VCaP (cell line): ENCODE measurements at regions not wholly inside any gene's neighbourhood (a gene's known extent, or its start where the extent isn't known, plus 50 kb on each side); places are given as distances from the start of the nearest gene placed in this dataset.

ENCODE experiments used
- H3K27ac ChIP-seq: fragments of 450-650 bp; 2 replicates; pipeline ENCODE4 v1.5.1; 2017
- TF ChIP-seq, protein P1 (sequence below): fragments of 450-650 bp; conservative IDR thresholded peaks from 2 replicates; pipeline ENCODE4 v1.5.1; 2017; ENCODE audit warnings: mild to moderate bottlenecking, moderate library complexity

DNA sequence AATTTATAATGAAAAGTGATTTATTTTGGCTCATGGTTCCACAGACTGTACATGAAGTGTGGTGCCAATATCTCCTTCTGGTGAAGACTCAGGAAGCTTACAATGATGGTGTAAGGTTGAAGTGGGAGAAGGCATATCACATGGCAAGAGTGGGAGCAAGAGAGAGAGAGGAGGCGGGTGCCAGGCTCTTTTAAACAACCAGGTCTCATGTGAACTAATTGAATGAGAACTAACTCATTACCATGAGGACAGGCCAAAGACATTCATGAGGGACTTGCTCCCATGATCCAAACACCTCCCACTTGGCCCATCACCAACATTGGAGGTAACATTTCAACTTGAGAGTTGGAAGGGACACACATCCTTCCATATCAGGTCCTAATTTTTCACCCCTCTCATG, 155.2 kb downstream of the SLC38A4 start:
- no peak overlapping the region for H3K27ac ChIP-seq
- TF ChIP-seq, protein P1, sequence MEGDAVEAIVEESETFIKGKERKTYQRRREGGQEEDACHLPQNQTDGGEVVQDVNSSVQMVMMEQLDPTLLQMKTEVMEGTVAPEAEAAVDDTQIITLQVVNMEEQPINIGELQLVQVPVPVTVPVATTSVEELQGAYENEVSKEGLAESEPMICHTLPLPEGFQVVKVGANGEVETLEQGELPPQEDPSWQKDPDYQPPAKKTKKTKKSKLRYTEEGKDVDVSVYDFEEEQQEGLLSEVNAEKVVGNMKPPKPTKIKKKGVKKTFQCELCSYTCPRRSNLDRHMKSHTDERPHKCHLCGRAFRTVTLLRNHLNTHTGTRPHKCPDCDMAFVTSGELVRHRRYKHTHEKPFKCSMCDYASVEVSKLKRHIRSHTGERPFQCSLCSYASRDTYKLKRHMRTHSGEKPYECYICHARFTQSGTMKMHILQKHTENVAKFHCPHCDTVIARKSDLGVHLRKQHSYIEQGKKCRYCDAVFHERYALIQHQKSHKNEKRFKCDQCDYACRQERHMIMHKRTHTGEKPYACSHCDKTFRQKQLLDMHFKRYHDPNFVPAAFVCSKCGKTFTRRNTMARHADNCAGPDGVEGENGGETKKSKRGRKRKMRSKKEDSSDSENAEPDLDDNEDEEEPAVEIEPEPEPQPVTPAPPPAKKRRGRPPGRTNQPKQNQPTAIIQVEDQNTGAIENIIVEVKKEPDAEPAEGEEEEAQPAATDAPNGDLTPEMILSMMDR = no peak

DNA sequence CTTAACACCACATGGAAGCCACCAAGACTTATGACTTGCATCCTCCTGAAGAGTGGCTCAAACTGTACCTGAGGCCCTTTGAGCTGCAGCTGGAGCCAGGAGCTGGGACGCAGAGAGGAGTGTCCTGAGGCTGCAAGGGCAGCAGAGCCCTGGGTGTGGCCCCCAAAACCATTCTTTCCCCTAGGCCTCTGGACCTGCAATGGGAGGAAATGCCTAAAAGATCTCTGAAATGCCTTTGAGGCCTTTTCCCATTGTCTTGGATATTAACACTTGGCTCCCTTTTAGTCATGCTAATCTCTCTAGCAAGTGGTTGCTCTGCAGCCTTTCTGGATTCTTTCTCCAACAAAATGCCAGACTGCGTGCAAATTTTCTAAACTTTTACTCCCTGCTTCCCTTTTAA, 156.1 kb downstream of the SLC38A4 start:
- TF ChIP-seq, protein P1 = no peak
- H3K27ac ChIP-seq = no peak overlapping the region

DNA sequence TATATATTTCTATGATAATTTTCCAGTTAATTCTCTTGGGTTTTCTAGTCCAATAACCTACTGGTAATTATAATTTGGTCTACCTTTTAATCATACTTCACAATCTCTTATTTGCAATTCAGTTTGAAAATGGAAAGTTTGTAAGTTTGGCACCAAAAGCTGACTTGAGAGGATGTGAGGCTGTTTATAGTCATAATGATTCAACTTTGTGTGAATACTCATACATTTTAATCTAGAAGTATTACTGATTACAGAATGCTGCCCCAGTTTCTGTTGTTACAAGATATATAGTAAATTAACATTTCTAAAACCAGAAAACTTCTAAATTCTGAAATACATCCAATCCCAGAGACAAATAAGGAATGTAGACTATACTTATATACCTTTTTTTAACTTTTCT, 158.2 kb downstream of the SLC38A4 start:
- no peak overlapping the region for H3K27ac ChIP-seq
- TF ChIP-seq, protein P1 = no peak

DNA sequence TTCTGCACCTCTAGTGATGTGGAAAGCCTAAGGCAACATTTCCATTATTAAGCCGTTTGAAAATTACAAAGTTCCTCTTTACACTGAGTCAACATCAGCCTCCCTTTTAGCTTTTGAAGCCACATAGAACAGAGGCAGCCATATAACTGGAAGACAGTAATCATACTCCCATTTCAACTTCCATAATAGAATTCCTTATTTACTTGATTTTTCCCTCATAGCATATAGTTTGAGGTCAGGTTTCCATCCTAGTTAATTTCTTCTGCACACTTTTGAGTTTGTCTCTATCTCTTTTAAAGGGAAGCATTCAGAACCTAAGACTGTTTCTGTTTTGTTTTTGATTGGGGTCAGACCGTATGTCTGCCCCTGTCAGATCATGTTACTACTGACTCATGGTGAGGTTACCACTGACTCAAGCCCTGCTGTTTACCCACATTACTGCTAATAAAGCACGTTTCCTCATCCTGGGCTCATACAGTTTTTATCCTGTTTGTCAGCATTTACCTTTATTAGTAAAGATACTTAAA, 161.0 kb downstream of the SLC38A4 start:
- H3K27ac ChIP-seq = peak overlapping the region; percentile 53
- TF ChIP-seq, protein P1 = no peak

DNA sequence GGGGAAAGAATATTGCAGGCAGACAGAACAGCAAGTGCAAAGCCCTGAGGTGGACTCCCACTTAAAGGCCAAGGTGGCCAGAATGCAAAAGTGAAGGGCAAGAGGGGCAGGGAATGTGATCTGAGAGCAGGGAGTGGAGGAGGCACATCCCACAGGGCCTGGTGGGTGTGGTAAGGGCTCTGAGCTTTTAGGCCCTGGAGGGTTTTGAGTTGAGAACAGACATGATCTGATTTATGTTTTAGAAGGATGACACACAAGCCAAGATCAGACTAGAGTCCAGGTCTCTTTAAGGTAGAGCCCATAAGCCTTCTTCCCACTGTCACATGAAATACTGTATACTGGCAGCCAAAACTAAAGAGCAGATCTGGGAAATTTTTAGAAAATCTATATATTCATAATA, 162.5 kb downstream of the SLC38A4 start:
- H3K27ac ChIP-seq = no peak overlapping the region
- TF ChIP-seq, protein P1 = no peak

DNA sequence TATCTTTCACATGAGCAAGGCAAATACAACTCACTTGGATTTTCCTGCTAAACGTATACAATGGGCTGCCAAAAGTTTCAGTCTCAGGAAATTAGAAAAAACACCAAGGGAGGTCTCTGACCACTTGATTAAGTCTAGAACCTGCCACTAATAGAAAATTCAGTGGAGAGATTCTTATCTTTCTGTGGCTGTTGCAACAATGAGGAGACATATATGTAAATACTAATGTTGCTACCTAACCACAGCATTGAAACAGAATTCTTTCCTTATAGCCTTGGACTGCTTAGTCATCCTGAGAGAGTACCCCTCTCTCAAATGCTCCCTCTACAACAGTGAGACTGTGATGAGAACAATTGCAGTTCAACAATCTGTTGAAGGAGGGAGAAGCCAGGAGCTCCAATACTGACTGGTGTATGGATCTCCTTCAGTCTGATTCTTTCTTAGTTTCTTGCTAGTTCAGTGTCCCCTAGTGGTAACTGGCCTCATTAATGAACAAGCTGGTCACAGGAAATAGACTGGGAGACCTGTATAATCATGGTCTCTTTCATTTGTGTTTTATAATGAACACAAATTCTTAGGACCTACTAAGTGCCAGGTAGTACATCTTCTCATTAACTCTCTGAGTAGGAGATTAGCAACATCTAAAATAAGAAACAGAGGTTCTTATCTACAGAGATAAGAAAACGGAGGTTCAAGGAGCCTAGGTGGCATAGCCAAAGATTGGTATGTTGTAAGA, 164.5 kb downstream of the SLC38A4 start:
- TF ChIP-seq, protein P1 = peak; percentile 93
- H3K27ac ChIP-seq = no peak overlapping the region

DNA sequence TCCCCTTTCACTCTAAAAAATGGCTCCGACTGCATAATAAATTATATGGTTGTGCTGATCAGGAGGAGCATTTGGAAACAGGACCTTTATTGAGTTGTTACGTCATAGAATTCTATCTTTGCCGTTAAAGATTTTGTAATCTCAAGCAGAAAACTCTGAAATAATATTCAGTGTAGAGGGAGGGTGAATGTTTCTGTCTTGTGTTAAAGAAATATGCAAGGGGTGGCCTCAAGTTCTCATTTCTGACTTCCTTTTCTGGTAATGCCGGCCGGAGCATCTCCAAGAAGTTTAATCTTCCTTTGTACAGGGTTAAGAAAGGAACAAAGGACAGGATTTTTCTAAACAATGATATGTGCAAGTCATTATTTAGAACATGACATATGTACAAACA, 165.1 kb downstream of the SLC38A4 start:
- no peak overlapping the region for H3K27ac ChIP-seq
- TF ChIP-seq, protein P1 = no peak
